ENCODE measurements at regions not wholly inside any gene's neighbourhood (a gene's known extent, or its start where the extent isn't known, plus 50 kb on each side); places are given as distances from the start of the nearest gene placed in this dataset.

GRCh38 chr2:31707992-31708391, 127.3 kb upstream of the SRD5A2 start:
- Mint-ChIP-seq H3K4me3 (no peak overlapping the region), H3K36me3 (no peaks in the 10 kb centered on the region), H3K27ac (no peak overlapping the region), H3K27me3 (ENCODE audit: low read depth) (peaks cover 9% of the 10 kb centered on the region), H3K4me1 (no peaks in the 10 kb centered on the region), H3K9me3 (peaks cover 12% of the 10 kb centered on the region)
- no peak for TF ChIP-seq CTCF (IDR thresholded peaks at IDR 0.05; ENCODE audit: unreplicated experiment)
- DNase-seq (ENCODE audit: low spot score in 2 of 2, unreplicated experiment in 2 of 2): no peak

GRCh38 chr2:31704561-31705212, 123.9 kb upstream of the SRD5A2 start:
- Mint-ChIP-seq H3K4me3 (no peak overlapping the region), H3K4me1 (no peaks in the 10 kb centered on the region), H3K27ac (no peak overlapping the region), H3K9me3 (peaks cover 36% of the 10 kb centered on the region), H3K36me3 (no peaks in the 10 kb centered on the region), H3K27me3 (ENCODE audit: low read depth) (peaks cover 6% of the 10 kb centered on the region)
- no peak for DNase-seq (ENCODE audit: low spot score in 2 of 2, unreplicated experiment in 2 of 2)
- TF ChIP-seq CTCF (IDR thresholded peaks at IDR 0.05; ENCODE audit: unreplicated experiment): no peak

- no peak for DNase-seq (ENCODE audit: low spot score in 2 of 2, unreplicated experiment in 2 of 2)
- TF ChIP-seq CTCF (IDR thresholded peaks at IDR 0.05; ENCODE audit: unreplicated experiment): no peak
- H3K27ac Mint-ChIP-seq: no peak overlapping the region
- H3K4me1 Mint-ChIP-seq: no peaks in the 10 kb centered on the region
- peaks cover 49% of the 10 kb centered on the region for H3K9me3 Mint-ChIP-seq
- no peak overlapping the region for H3K4me3 Mint-ChIP-seq
- no peaks in the 10 kb centered on the region for H3K36me3 Mint-ChIP-seq
- peaks cover 6% of the 10 kb centered on the region for H3K27me3 Mint-ChIP-seq (ENCODE audit: low read depth)
These were observed 122.5 kb upstream of the SRD5A2 start for GRCh38 chr2:31703253-31703652.

GRCh38 chr2:31698722-31699121, 118.0 kb upstream of the SRD5A2 start:
- Mint-ChIP-seq H3K27me3 (ENCODE audit: low read depth) (no peaks in the 10 kb centered on the region), H3K9me3 (peaks cover 80% of the 10 kb centered on the region), H3K36me3 (peaks cover 1% of the 10 kb centered on the region), H3K27ac (no peak overlapping the region), H3K4me1 (no peaks in the 10 kb centered on the region), H3K4me3 (no peak overlapping the region)
- DNase-seq (ENCODE audit: low spot score in 2 of 2, unreplicated experiment in 2 of 2): no peak
- TF ChIP-seq CTCF (IDR thresholded peaks at IDR 0.05; ENCODE audit: unreplicated experiment): no peak

- TF ChIP-seq CTCF (IDR thresholded peaks at IDR 0.05; ENCODE audit: unreplicated experiment): no peak
- DNase-seq (ENCODE audit: low spot score in 2 of 2, unreplicated experiment in 2 of 2): no peak
- Mint-ChIP-seq H3K27ac (no peak overlapping the region), H3K4me3 (no peak overlapping the region), H3K9me3 (peaks cover 77% of the 10 kb centered on the region), H3K4me1 (no peaks in the 10 kb centered on the region), H3K27me3 (ENCODE audit: low read depth) (no peaks in the 10 kb centered on the region), H3K36me3 (peaks cover 9% of the 10 kb centered on the region)
These were observed 115.3 kb upstream of the SRD5A2 start for GRCh38 chr2:31696068-31696467.

GRCh38 chr2:31694444-31694843, 113.7 kb upstream of the SRD5A2 start:
- Mint-ChIP-seq H3K27me3 (ENCODE audit: low read depth) (no peaks in the 10 kb centered on the region), H3K4me3 (no peak overlapping the region), H3K27ac (no peak overlapping the region), H3K4me1 (no peaks in the 10 kb centered on the region), H3K9me3 (peaks cover 75% of the 10 kb centered on the region), H3K36me3 (peaks cover 9% of the 10 kb centered on the region)
- DNase-seq (ENCODE audit: low spot score in 2 of 2, unreplicated experiment in 2 of 2): no peak
- TF ChIP-seq CTCF (IDR thresholded peaks at IDR 0.05; ENCODE audit: unreplicated experiment): no peak

Data from mesothelial cell of epicardium (in vitro differentiated cells).